ENCODE measurements at regions not wholly inside any gene's neighbourhood (a gene's known extent, or its start where the extent isn't known, plus 50 kb on each side); places are given as distances from the start of the nearest gene placed in this dataset.

GRCh38 chr5:19319252-19319651, 668.7 kb downstream of the CDH18 start:
- TF ChIP-seq, protein P1, sequence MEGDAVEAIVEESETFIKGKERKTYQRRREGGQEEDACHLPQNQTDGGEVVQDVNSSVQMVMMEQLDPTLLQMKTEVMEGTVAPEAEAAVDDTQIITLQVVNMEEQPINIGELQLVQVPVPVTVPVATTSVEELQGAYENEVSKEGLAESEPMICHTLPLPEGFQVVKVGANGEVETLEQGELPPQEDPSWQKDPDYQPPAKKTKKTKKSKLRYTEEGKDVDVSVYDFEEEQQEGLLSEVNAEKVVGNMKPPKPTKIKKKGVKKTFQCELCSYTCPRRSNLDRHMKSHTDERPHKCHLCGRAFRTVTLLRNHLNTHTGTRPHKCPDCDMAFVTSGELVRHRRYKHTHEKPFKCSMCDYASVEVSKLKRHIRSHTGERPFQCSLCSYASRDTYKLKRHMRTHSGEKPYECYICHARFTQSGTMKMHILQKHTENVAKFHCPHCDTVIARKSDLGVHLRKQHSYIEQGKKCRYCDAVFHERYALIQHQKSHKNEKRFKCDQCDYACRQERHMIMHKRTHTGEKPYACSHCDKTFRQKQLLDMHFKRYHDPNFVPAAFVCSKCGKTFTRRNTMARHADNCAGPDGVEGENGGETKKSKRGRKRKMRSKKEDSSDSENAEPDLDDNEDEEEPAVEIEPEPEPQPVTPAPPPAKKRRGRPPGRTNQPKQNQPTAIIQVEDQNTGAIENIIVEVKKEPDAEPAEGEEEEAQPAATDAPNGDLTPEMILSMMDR (IDR thresholded peaks at IDR 0.05; ENCODE audit: poor library complexity), result no peak
- TF ChIP-seq EZH2 (IDR thresholded peaks at IDR 0.05; ENCODE audit: borderline replicate concordance), result no peak
